ENCODE measurements at regions not wholly inside any gene's neighbourhood (a gene's known extent, or its start where the extent isn't known, plus 50 kb on each side); places are given as distances from the start of the nearest gene placed in this dataset.

DNA sequence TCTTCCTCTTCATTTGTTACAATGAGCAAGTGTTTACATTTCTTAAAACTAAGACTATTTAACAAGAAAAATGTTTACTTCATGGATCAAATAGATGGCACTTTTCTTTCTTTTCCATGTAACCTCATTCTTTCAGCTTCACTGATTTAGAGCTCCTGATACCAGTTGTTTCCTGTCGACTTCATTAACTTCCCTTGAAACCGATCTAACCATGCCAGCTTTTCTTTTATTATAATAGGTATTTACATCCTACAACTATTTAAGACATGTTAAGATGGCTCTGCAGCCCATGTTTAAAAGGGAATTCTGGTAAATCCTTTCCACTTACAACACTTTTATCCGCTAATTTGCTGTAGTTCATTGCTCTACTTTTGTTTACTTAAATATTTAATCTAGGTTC lies 107.3 kb upstream of the DCN start:
- DNase-seq (ENCODE audit: extremely low read depth, insufficient read length) = no peak
- TF ChIP-seq, protein P1, sequence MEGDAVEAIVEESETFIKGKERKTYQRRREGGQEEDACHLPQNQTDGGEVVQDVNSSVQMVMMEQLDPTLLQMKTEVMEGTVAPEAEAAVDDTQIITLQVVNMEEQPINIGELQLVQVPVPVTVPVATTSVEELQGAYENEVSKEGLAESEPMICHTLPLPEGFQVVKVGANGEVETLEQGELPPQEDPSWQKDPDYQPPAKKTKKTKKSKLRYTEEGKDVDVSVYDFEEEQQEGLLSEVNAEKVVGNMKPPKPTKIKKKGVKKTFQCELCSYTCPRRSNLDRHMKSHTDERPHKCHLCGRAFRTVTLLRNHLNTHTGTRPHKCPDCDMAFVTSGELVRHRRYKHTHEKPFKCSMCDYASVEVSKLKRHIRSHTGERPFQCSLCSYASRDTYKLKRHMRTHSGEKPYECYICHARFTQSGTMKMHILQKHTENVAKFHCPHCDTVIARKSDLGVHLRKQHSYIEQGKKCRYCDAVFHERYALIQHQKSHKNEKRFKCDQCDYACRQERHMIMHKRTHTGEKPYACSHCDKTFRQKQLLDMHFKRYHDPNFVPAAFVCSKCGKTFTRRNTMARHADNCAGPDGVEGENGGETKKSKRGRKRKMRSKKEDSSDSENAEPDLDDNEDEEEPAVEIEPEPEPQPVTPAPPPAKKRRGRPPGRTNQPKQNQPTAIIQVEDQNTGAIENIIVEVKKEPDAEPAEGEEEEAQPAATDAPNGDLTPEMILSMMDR (IDR thresholded peaks at IDR 0.05; ENCODE audit: insufficient read depth, low read length, poor library complexity, severe bottlenecking) = no peak
- H3K36me3 ChIP-seq (ENCODE audit: control insufficient read depth, insufficient read depth, low read length) = no peaks in the 10 kb centered on the region

DNA sequence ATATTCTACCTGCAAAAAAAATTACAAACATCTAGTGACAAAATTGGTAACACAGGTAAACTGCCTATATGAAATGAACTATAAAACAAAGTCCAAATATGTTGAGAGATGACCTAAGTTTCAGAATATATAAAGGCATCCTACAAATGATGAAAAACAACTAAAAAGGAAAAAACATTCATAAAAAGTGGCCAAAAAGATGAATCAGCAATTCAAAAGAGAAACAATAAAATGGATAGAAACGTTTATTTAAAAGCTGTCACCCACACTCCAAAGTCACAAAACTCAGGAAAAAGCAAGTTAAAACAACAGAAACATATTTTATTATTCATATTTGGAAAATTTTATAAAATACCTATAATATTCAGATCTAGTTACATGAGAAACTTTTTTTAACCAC lies 106.5 kb upstream of the DCN start:
- Histone ChIP-seq H3K36me3 (ENCODE audit: control insufficient read depth, insufficient read depth, low read length) (no peaks in the 10 kb centered on the region), H3K27me3 (replicated peaks; ENCODE audit: control insufficient read depth, insufficient read depth, low read length) (no peaks in the 10 kb centered on the region), H3K4me3 (replicated peaks; ENCODE audit: low read depth, low read length) (no peak overlapping the region)
- DNase-seq (ENCODE audit: extremely low read depth, insufficient read length) = no peak
- TF ChIP-seq, protein P1 (IDR thresholded peaks at IDR 0.05; ENCODE audit: insufficient read depth, low read length, poor library complexity, severe bottlenecking) = no peak

More for the DNA sequence above, 107.3 kb upstream of the DCN start:
- no peak overlapping the region for H3K4me3 ChIP-seq (replicated peaks; ENCODE audit: low read depth, low read length)
- H3K27me3 ChIP-seq (replicated peaks; ENCODE audit: control insufficient read depth, insufficient read depth, low read length) = no peaks in the 10 kb centered on the region

DNA sequence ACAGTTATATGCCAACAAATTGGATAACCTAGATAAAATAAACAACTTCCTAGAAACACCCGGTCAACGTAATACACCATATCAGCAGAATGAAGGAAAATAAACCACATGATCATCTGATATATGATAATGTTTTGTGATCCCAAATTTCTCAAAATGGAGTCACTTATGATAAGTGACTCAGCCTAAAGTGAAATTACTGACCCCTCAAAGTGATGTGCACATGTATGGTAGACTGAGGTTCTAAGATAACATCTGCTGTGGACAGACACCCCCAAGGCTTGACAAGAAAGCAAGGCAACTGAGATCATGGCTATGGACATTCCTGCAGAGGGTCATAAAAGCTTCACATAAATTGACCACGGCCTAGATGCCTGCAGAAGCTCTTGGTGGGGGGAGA lies 105.1 kb upstream of the DCN start:
- DNase-seq (ENCODE audit: extremely low read depth, insufficient read length) = no peak
- H3K27me3 ChIP-seq (replicated peaks; ENCODE audit: control insufficient read depth, insufficient read depth, low read length) = no peaks in the 10 kb centered on the region
- TF ChIP-seq, protein P1 (IDR thresholded peaks at IDR 0.05; ENCODE audit: insufficient read depth, low read length, poor library complexity, severe bottlenecking) = no peak
- H3K4me3 ChIP-seq (replicated peaks; ENCODE audit: low read depth, low read length) = no peak overlapping the region
- H3K36me3 ChIP-seq (ENCODE audit: control insufficient read depth, insufficient read depth, low read length) = no peaks in the 10 kb centered on the region

DNA sequence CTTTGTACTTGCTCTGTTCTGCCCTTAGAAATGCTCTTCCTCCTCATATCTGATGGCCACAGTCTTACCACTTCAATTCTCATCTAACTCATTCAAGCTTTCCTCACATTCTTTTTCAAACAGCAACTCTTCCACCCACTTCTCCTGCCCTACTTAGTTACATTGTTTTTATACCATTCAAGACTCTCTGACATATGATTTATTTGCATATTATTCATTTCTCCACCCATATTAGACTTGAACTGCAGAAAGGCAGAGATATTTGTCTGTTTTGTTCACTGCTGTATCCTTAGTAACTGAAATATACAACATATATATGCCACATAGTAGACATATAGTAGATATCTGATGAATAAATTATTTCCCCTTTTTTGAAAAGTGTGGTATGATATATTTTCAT lies 95.5 kb upstream of the DCN start:
- Histone ChIP-seq H3K4me3 (replicated peaks; ENCODE audit: low read depth, low read length) (no peak overlapping the region), H3K36me3 (ENCODE audit: control insufficient read depth, insufficient read depth, low read length) (no peaks in the 10 kb centered on the region), H3K27me3 (replicated peaks; ENCODE audit: control insufficient read depth, insufficient read depth, low read length) (no peaks in the 10 kb centered on the region)
- TF ChIP-seq, protein P1 (IDR thresholded peaks at IDR 0.05; ENCODE audit: insufficient read depth, low read length, poor library complexity, severe bottlenecking) = no peak
- no peak for DNase-seq (ENCODE audit: extremely low read depth, insufficient read length)

DNA sequence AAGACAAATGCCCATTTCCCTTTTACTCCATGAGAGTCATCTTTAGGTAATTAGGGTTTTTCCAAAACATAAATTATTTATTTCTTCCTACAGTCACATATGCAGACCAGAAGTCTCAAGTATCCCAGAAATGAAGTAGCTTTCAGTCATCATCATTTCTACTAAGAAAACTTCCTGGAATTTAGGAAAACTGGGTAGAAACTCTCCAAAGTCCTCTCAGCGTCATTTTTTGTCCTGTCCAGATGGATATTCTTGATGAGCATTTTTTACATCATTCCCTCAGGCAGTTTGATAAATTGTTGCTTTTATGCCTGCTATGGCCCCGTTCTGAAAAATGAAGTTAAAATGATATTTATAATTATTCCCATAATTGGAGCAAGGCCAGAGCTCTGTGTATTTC lies 93.9 kb upstream of the DCN start:
- H3K27me3 ChIP-seq (replicated peaks; ENCODE audit: control insufficient read depth, insufficient read depth, low read length) = no peaks in the 10 kb centered on the region
- TF ChIP-seq, protein P1 (IDR thresholded peaks at IDR 0.05; ENCODE audit: insufficient read depth, low read length, poor library complexity, severe bottlenecking) = no peak
- H3K36me3 ChIP-seq (ENCODE audit: control insufficient read depth, insufficient read depth, low read length) = no peaks in the 10 kb centered on the region
- no peak overlapping the region for H3K4me3 ChIP-seq (replicated peaks; ENCODE audit: low read depth, low read length)
- DNase-seq (ENCODE audit: extremely low read depth, insufficient read length) = no peak

DNA sequence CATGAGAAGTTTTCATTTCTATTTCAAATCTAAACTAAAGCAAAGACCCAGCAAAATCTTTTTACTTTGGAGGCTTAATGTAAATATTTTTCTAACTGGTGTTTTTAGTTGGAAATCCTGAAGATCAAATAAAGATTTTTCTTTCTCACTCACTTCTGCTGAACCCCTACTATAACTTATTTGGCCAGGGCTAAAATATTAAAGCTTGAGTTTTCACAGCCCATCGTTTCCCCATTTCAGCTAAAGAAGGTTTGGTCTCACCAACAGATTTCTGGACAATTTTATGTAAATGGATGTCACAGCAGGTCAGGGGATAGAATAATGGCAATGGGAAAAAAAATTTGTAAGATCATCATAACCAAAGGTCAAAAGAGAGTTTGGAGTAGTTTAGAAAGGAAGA lies 92.7 kb upstream of the DCN start:
- Histone ChIP-seq H3K27me3 (replicated peaks; ENCODE audit: control insufficient read depth, insufficient read depth, low read length) (no peaks in the 10 kb centered on the region), H3K4me3 (replicated peaks; ENCODE audit: low read depth, low read length) (no peak overlapping the region), H3K36me3 (ENCODE audit: control insufficient read depth, insufficient read depth, low read length) (no peaks in the 10 kb centered on the region)
- TF ChIP-seq, protein P1 (IDR thresholded peaks at IDR 0.05; ENCODE audit: insufficient read depth, low read length, poor library complexity, severe bottlenecking) = no peak
- no peak for DNase-seq (ENCODE audit: extremely low read depth, insufficient read length)

Data from GM06990 (cell line).